Liver (tissue), 8 donors: ENCODE measurements at regions not wholly inside any gene's neighbourhood (a gene's known extent, or its start where the extent isn't known, plus 50 kb on each side); places are given as distances from the start of the nearest gene placed in this dataset.

Source experiments
- DNase-seq: peaks from one replicate; pipeline ENCODE4 v3.0.0-alpha.2; 2017; ENCODE audit warnings: low spot score
- H3K27ac ChIP-seq, 2 donors: one replicate each; pipeline ENCODE4 v1.7.0; 2013; ENCODE audit warnings: inconsistent platforms in 2 of 2, low read length in 2 of 2, control low read depth in 1 of 2, low read depth in 1 of 2, mild to moderate bottlenecking in 1 of 2
- H3K27me3 ChIP-seq, 4 donors: one replicate each; pipeline versions ENCODE4 v1.6.1 to v1.7.0; 2013; ENCODE audit warnings: low read length in 3 of 4, inconsistent platforms in 1 of 4, mild to moderate bottlenecking in 1 of 4, moderate library complexity in 1 of 4; ENCODE audit not compliant: control insufficient read depth in 4 of 4, insufficient read depth in 4 of 4
- H3K36me3 ChIP-seq, 4 donors: one replicate each; pipeline versions ENCODE4 v1.6.1 to v1.7.0; 2013; ENCODE audit warnings: low read length in 3 of 4, mild to moderate bottlenecking in 3 of 4, low read depth in 1 of 4, moderate library complexity in 1 of 4; ENCODE audit not compliant: control insufficient read depth in 4 of 4, insufficient read depth in 3 of 4
- H3K4me1 ChIP-seq, 4 donors: one replicate each; pipeline versions ENCODE4 v1.6.1 to v1.7.0; 2013; ENCODE audit warnings: low read length in 3 of 4, mild to moderate bottlenecking in 3 of 4, moderate library complexity in 1 of 4; ENCODE audit not compliant: control insufficient read depth in 4 of 4, insufficient read depth in 4 of 4
- H3K4me3 ChIP-seq, 3 donors: one replicate each; pipeline versions ENCODE4 v1.6.1 to v1.7.0; 2013; ENCODE audit warnings: low read length in 3 of 3, control low read depth in 1 of 3, low read depth in 1 of 3, mild to moderate bottlenecking in 1 of 3
- H3K9ac ChIP-seq, 2 donors: one replicate each; pipeline ENCODE4 v1.7.0; 2013; ENCODE audit warnings: low read length in 2 of 2, mild to moderate bottlenecking in 2 of 2, moderate library complexity in 2 of 2, control low read depth in 1 of 2, low read depth in 1 of 2
- H3K9me3 ChIP-seq, 4 donors: one replicate each; pipeline versions ENCODE4 v1.6.1 to v1.7.0; 2013; ENCODE audit warnings: low read length in 3 of 4; ENCODE audit not compliant: control insufficient read depth in 4 of 4
- EGR1 ChIP-seq, 2 donors: IDR thresholded peaks; 2 replicates each; pipeline ENCODE4 v1.6.1; 2016 to 2018; ENCODE audit warnings: antibody characterized with exemption in 2 of 2, low read depth in 2 of 2
- FOXA1 ChIP-seq: IDR thresholded peaks from 2 replicates; pipeline ENCODE4 v1.6.1; 2016; ENCODE audit warnings: antibody characterized with exemption
- FOXA2 ChIP-seq: IDR thresholded peaks from 2 replicates; pipeline ENCODE4 v1.6.1; 2016; ENCODE audit warnings: antibody characterized with exemption
- HNF4A ChIP-seq, 2 donors: conservative IDR thresholded peaks; 2 replicates each; pipeline ENCODE4 v1.6.1; 2016; ENCODE audit warnings: antibody characterized with exemption in 2 of 2, mild to moderate bottlenecking in 2 of 2
- HNF4G ChIP-seq: IDR thresholded peaks from 2 replicates; pipeline ENCODE4 v1.6.1; 2016; ENCODE audit warnings: antibody characterized with exemption
- JUND ChIP-seq, 2 donors: IDR thresholded peaks; 2 replicates each; pipeline ENCODE4 v1.6.1; 2016; ENCODE audit warnings: antibody characterized with exemption in 2 of 2
- NR2F2 ChIP-seq: IDR thresholded peaks from 2 replicates; pipeline ENCODE4 v1.6.1; 2016; ENCODE audit warnings: antibody characterized with exemption
- RAD21 ChIP-seq, 2 donors: IDR thresholded peaks; 2 replicates each; pipeline ENCODE4 v1.6.1; 2016; ENCODE audit warnings: antibody characterized with exemption in 2 of 2, mild to moderate bottlenecking in 2 of 2
- RXRA ChIP-seq, 2 donors: IDR thresholded peaks; 2 replicates each; pipeline ENCODE4 v1.6.1; 2017 to 2018; ENCODE audit warnings: antibody characterized with exemption in 2 of 2, mild to moderate bottlenecking in 1 of 2
- SP1 ChIP-seq: IDR thresholded peaks from 2 replicates; pipeline ENCODE4 v1.6.1; 2018; ENCODE audit warnings: antibody characterized with exemption, mild to moderate bottlenecking
- TAF1 ChIP-seq: conservative IDR thresholded peaks from 2 replicates; pipeline ENCODE4 v1.6.1; 2016; ENCODE audit warnings: antibody characterized with exemption, mild to moderate bottlenecking
- YY1 ChIP-seq: IDR thresholded peaks from 2 replicates; pipeline ENCODE4 v1.6.1; 2016; ENCODE audit warnings: antibody characterized with exemption, mild to moderate bottlenecking
- WGBS: extraction: QIAGEN DNeasy Blood & Tissue Kit; methylation state at CpG from one replicate; pipeline ENCODE4 v1.1.7; 2013; 5-methylcytosine and 5-hydroxymethylcytosine counted together
- TF ChIP-seq, protein P1 (sequence below): IDR thresholded peaks from 2 replicates; pipeline ENCODE4 v1.6.1; 2016; ENCODE audit warnings: antibody characterized with exemption, mild to moderate bottlenecking
- TF ChIP-seq, protein P2 (sequence below): IDR thresholded peaks from 2 replicates; pipeline ENCODE4 v1.6.1; 2016; ENCODE audit warnings: antibody characterized with exemption
- TF ChIP-seq, protein P3 (sequence below): IDR thresholded peaks from 2 replicates; pipeline ENCODE4 v1.6.1; 2016; ENCODE audit warnings: antibody characterized with exemption
- TF ChIP-seq, protein P4 (sequence below): IDR thresholded peaks from 2 replicates; pipeline ENCODE4 v1.6.1; 2016; ENCODE audit warnings: antibody characterized with exemption
- TF ChIP-seq, protein P5 (sequence below): fragments of 150-350 bp; IDR thresholded peaks from 2 replicates; pipeline ENCODE4 v1.5.1; 2017; ENCODE audit warnings: improper control_type of control experiment, low read depth, low read length; ENCODE audit not compliant: missing input control
- donor health status: healthy.
- donor health status: healthy.
- donor health status: healthy.
- donor health status: healthy.
- donor health status: healthy.

DNA sequence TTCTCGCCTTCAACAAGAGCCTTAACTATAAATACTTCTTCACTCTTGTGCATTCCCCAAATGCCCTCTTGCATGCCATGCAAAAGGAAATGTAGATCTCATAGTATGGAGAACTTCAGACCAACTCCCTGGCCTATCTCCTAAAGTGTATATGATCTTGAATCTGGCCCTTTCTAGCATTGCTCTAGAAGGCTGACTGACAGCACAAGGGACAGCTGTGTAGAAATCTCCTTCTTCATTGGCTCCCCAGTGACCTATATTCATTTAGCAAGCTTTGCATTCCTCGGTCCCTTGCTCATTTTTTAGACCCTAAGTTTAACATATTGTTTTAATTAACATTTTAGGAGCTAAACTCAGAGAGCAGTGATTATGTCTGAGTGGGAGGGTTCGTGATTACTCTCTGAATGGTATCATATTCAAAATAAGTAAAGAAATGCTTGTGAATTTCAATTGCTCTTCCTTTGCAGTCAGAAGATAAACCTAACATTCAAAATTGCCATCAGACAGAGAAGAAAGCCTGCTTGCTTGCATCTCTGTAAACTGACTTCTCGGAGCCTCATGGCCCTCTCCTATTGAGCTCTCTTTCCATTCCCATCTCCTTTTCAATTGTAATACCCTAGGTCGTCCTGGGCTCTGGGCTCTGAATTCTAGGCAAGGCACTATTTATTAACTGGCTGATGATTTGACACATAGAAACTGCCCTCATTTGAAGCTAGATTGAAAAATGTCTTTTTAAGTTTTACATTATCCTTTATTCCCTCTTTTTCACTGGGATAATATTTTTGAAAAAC is 120.3 kb upstream of the PRKG2 start:
- Histone ChIP-seq H3K36me3 (no peaks in the 10 kb centered on the region), H3K4me1 (no peaks in the 10 kb centered on the region), H3K27ac (no peak overlapping the region), H3K9ac (no peak overlapping the region), H3K4me3 (no peak overlapping the region), H3K27me3 (no peaks in the 10 kb centered on the region), H3K9me3 (no peaks in the 10 kb centered on the region)
- no peak for TF ChIP-seq SP1
- no peak for TF ChIP-seq YY1
- no peak for TF ChIP-seq FOXA2
- TF ChIP-seq, protein P1, sequence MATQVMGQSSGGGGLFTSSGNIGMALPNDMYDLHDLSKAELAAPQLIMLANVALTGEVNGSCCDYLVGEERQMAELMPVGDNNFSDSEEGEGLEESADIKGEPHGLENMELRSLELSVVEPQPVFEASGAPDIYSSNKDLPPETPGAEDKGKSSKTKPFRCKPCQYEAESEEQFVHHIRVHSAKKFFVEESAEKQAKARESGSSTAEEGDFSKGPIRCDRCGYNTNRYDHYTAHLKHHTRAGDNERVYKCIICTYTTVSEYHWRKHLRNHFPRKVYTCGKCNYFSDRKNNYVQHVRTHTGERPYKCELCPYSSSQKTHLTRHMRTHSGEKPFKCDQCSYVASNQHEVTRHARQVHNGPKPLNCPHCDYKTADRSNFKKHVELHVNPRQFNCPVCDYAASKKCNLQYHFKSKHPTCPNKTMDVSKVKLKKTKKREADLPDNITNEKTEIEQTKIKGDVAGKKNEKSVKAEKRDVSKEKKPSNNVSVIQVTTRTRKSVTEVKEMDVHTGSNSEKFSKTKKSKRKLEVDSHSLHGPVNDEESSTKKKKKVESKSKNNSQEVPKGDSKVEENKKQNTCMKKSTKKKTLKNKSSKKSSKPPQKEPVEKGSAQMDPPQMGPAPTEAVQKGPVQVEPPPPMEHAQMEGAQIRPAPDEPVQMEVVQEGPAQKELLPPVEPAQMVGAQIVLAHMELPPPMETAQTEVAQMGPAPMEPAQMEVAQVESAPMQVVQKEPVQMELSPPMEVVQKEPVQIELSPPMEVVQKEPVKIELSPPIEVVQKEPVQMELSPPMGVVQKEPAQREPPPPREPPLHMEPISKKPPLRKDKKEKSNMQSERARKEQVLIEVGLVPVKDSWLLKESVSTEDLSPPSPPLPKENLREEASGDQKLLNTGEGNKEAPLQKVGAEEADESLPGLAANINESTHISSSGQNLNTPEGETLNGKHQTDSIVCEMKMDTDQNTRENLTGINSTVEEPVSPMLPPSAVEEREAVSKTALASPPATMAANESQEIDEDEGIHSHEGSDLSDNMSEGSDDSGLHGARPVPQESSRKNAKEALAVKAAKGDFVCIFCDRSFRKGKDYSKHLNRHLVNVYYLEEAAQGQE: no peak
- TF ChIP-seq HNF4A (conservative IDR thresholded peaks at IDR 0.05): no peak
- no peak for TF ChIP-seq FOXA1
- TF ChIP-seq NR2F2: no peak
- TF ChIP-seq, protein P2, sequence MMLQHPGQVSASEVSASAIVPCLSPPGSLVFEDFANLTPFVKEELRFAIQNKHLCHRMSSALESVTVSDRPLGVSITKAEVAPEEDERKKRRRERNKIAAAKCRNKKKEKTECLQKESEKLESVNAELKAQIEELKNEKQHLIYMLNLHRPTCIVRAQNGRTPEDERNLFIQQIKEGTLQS: no peak
- no peak for TF ChIP-seq RAD21 (IDR thresholded peaks at IDR 0.05)
- no peak for TF ChIP-seq JUND (IDR thresholded peaks at IDR 0.05)
- no peak for TF ChIP-seq RXRA (IDR thresholded peaks at IDR 0.05)
- TF ChIP-seq, protein P3, sequence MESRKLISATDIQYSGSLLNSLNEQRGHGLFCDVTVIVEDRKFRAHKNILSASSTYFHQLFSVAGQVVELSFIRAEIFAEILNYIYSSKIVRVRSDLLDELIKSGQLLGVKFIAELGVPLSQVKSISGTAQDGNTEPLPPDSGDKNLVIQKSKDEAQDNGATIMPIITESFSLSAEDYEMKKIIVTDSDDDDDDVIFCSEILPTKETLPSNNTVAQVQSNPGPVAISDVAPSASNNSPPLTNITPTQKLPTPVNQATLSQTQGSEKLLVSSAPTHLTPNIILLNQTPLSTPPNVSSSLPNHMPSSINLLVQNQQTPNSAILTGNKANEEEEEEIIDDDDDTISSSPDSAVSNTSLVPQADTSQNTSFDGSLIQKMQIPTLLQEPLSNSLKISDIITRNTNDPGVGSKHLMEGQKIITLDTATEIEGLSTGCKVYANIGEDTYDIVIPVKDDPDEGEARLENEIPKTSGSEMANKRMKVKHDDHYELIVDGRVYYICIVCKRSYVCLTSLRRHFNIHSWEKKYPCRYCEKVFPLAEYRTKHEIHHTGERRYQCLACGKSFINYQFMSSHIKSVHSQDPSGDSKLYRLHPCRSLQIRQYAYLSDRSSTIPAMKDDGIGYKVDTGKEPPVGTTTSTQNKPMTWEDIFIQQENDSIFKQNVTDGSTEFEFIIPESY: no peak
- TF ChIP-seq EGR1 (IDR thresholded peaks at IDR 0.05; ENCODE audit: low read depth in 2 of 2): no peak
- TF ChIP-seq, protein P4, sequence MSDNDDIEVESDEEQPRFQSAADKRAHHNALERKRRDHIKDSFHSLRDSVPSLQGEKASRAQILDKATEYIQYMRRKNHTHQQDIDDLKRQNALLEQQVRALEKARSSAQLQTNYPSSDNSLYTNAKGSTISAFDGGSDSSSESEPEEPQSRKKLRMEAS: no peak
- TF ChIP-seq, protein P5, sequence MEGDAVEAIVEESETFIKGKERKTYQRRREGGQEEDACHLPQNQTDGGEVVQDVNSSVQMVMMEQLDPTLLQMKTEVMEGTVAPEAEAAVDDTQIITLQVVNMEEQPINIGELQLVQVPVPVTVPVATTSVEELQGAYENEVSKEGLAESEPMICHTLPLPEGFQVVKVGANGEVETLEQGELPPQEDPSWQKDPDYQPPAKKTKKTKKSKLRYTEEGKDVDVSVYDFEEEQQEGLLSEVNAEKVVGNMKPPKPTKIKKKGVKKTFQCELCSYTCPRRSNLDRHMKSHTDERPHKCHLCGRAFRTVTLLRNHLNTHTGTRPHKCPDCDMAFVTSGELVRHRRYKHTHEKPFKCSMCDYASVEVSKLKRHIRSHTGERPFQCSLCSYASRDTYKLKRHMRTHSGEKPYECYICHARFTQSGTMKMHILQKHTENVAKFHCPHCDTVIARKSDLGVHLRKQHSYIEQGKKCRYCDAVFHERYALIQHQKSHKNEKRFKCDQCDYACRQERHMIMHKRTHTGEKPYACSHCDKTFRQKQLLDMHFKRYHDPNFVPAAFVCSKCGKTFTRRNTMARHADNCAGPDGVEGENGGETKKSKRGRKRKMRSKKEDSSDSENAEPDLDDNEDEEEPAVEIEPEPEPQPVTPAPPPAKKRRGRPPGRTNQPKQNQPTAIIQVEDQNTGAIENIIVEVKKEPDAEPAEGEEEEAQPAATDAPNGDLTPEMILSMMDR: no peak
- TF ChIP-seq TAF1: no peak
- no peak for TF ChIP-seq HNF4G
- DNase-seq: no peak
- WGBS: 82% methylated on average over 5 of the region's 5 CpGs
